ENCODE measurements at regions not wholly inside any gene's neighbourhood (a gene's known extent, or its start where the extent isn't known, plus 50 kb on each side); places are given as distances from the start of the nearest gene placed in this dataset.

DNA sequence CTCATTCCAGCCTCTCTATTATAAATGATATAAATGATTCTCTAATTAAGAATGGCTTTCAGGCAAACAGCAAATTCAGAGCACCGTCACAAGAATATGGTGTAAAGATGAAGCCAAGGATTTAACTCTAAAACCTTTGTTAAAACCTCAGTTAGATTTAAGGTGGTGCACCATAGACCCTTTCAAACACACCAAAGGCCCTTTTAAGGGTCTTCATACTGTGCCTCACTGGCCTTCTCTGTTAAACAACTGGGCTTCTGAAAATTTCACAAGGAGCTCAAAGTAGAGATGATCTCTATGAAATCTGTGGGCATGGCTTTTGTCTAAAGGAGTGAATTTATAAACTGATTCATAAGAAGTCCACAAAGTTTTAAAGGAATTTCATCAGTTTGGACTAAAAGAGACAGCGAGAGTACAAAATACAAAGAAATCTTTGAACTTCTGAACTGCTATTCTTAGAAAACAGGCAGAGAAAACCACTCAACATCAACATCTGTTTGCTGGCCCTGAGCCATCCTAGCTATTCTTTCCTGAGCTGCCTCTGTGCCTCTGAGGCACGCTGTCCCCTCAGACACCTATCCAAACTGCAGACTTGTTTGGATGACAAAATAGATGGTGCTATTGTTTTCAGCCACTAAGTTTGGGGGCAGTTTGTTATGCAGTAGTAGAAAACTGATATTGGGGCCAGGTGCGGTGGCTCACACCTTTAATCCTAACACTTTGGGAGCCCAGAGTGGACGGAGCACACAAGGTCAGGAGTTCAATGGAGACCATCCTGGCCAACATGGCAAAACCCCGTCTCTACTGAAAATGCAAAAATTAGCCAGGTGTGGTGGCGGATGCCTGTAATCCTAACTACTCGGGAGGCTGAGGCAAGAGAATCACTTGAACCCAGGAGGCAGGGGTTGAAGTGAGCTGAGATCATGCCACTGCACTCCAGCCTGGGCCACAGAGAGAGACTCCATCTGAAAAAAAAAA is 72.9 kb upstream of the MYCN start:
- DNase-seq (ENCODE audit: low read depth, low spot score) = no peak
- H3K27ac ChIP-seq = no peak overlapping the region

GRCh38 chr2:15868186-15868585 is 72.2 kb upstream of the MYCN start:
- DNase-seq (ENCODE audit: low read depth, low spot score) = no peak
- no peak overlapping the region for H3K27ac ChIP-seq

- H3K27ac ChIP-seq = no peak overlapping the region
- DNase-seq (ENCODE audit: low read depth, low spot score) = no peak
Measured at GRCh38 chr2:15868704-15869103, 71.6 kb upstream of the MYCN start.

- H3K27ac ChIP-seq = no peak overlapping the region
- DNase-seq (ENCODE audit: low read depth, low spot score) = no peak
Measured at GRCh38 chr2:15869396-15869795, 71.0 kb upstream of the MYCN start.

DNA sequence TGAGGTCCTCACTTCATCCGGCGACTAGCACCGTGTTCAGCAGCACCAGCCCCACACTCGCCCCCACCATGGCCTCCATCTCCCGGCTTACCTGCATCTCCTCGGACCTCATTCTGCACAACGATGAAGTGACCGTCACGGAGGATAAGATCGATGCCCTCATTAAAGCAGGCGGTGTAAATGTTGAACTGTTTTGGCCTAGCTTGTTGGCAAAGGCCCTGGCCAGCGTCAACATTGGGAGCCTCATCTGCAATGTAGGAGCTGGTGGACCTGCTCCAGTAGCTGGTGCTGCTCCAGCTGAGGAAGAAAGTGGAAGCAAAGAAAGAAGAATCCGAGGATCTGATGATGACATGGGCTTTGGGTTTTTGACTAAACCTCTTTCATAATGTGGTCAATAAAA is 70.5 kb upstream of the MYCN start:
- H3K27ac ChIP-seq = no peak overlapping the region
- no peak for DNase-seq (ENCODE audit: low read depth, low spot score)

GRCh38 chr2:15870565-15870964 is 69.8 kb upstream of the MYCN start:
- no peak for DNase-seq (ENCODE audit: low read depth, low spot score)

GRCh38 chr2:15871239-15871783 is 69.0 kb upstream of the MYCN start:
- DNase-seq (ENCODE audit: low read depth, low spot score) = no peak
- no peak overlapping the region for H3K27ac ChIP-seq

More at GRCh38 chr2:15870565-15870964, 69.8 kb upstream of the MYCN start:
- no peak overlapping the region for H3K27ac ChIP-seq

DNA sequence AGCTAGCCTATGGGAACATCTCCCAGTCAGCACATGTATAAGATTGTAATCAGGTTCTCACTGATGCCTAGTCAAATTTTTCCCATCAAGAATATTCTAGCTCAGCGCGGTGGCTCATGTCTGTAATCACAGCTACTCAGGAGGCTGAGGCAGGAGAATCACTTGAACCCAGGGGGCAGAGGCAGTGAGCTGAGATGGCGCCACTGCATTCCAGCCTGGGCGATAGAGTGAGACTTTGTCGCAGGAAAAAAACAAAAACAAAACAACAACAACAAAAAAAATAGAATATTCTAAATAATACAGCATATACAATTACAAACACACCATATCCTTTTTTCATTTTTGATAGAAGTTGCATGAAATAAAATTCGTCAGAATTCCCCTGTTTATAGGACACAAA is 67.5 kb upstream of the MYCN start:
- no peak for DNase-seq (ENCODE audit: low read depth, low spot score)
- H3K27ac ChIP-seq = no peak overlapping the region

- peak; percentile 44 for DNase-seq (ENCODE audit: low read depth, low spot score)
- no peak overlapping the region for H3K27ac ChIP-seq
Measured at GRCh38 chr2:15874321-15874720, 66.0 kb upstream of the MYCN start.

DNA sequence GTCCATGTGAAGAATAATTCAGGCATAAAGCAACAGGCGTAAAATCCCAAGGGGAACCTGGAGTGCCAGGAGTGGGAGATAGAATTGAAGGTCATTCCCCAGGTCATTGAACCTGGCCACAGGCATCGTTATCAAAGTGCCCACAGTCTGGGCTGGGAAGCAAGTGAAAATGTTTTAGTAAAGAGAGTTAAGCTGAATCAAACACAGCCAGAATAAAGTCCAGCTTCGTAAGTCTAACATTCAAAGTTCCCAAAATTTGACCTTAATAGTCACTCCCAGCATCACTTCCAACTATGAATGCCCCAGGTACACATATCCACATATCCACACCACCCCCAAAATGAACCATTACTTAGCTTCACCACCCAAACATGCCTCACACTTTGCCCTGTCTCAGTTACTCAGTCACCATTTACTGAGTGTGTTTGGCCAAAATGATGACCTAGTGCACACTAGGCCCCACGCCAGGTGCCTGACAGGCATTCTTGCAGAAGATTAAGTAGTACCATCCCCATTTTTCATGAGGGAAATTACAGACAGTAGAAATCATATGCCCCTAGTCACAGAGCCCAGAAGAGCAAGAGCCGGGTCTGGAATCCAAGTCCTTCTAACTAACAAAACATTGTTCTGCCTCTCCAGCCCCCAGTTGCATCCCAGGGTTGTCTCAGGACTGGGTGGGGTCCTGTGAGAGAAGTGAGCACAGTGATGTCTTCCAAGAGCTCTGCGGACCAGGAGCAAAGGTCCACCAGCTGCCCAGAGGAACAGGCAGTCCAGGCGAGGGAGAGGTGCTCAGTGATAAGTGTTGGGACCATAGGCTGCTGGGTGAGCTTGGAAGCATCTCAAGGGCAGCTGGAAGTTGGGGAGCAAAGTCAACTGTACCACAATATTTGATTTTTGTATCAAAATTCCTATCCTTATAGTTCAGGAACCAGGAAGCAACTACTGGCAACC is 65.2 kb upstream of the MYCN start:
- no peak for DNase-seq (ENCODE audit: low read depth, low spot score)
- H3K27ac ChIP-seq = no peak overlapping the region

- H3K27ac ChIP-seq = no peak overlapping the region
- DNase-seq (ENCODE audit: low read depth, low spot score) = no peak
Measured at GRCh38 chr2:15875969-15876705, 64.2 kb upstream of the MYCN start.

- no peak for DNase-seq (ENCODE audit: low read depth, low spot score)
Measured at GRCh38 chr2:15880226-15881119, 59.9 kb upstream of the MYCN start.

GRCh38 chr2:15881120-15881433 is 59.3 kb upstream of the MYCN start:
- DNase-seq (ENCODE audit: low read depth, low spot score) = no peak
- no peak overlapping the region for H3K27ac ChIP-seq

More at GRCh38 chr2:15880226-15881119, 59.9 kb upstream of the MYCN start:
- H3K27ac ChIP-seq = no peak overlapping the region

DNA sequence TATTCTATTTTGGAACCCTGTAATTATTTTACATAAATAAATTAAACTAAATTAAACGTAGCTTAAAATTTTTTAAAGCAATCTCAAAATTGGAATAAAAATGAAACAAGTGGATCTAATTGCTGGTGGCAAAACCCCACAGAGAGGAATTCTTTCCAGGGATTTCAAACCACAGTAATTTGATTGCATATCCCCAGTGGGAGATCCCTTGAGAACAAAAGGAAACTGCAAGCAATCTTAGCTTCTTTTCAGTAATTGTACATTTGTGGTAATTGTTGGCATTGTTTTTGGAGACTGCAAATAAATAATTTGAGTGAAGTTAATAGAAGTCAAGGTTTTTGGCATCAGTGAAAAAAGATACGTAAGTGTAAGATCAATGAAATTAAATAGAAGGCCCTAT is 58.7 kb upstream of the MYCN start:
- H3K27ac ChIP-seq = no peak overlapping the region
- no peak for DNase-seq (ENCODE audit: low read depth, low spot score)

- no peak overlapping the region for H3K27ac ChIP-seq
- no peak for DNase-seq (ENCODE audit: low read depth, low spot score)
Measured at GRCh38 chr2:15882761-15883497, 57.4 kb upstream of the MYCN start.

DNA sequence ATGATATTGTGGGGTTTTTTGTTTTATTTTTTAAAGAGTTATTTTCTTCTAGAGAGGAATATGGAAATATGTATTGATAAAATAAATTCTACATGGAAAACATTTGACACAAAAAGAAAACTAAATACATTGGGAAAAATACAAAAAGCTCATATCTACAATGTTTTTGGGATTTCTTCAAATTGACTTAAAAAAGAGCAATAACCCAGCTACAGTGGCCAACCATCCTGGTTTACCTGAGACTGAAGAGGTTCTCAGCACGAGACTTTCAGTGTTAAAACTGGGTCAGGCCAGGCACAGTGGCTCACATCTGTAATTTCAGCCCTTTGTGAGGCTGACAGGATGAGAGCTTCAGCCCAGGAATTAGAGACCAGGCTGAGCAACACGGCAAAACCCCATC is 56.7 kb upstream of the MYCN start:
- H3K27ac ChIP-seq = no peak overlapping the region
- DNase-seq (ENCODE audit: low read depth, low spot score) = no peak

- no peak for DNase-seq (ENCODE audit: low read depth, low spot score)
- H3K27ac ChIP-seq = no peak overlapping the region
Measured at GRCh38 chr2:15884790-15885189, 55.6 kb upstream of the MYCN start.

DNA sequence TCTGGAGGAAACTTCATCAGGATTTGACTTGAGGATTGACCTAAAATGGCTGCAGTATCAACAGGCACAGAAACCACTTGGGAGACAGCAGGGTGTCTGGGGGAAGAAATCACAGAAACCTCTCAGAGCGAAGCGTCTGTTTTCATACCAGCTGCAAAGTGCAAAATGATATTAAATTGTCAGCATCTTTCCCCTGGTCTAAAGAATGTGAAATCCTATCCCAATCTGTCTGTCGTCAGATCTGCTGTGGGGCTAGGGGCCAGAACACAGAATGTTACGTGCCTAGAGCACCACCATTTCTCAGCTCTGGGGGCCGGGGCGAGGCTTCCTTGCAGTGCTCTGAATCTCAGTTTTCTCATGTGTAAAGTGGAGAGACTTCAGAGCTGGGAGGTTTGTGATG is 54.1 kb upstream of the MYCN start:
- no peak overlapping the region for H3K27ac ChIP-seq
- no peak for DNase-seq (ENCODE audit: low read depth, low spot score)
